HUDEP-2 (cell line): ENCODE measurements at regions not wholly inside any gene's neighbourhood (a gene's known extent, or its start where the extent isn't known, plus 50 kb on each side); places are given as distances from the start of the nearest gene placed in this dataset.

Source experiments
- DNase-seq, 76 experiments: peaks; one replicate each; lab custom pipeline; 2025; ENCODE audit not compliant: unreplicated experiment in 76 of 76; lab: John Stamatoyannopoulos, UW

DNA sequence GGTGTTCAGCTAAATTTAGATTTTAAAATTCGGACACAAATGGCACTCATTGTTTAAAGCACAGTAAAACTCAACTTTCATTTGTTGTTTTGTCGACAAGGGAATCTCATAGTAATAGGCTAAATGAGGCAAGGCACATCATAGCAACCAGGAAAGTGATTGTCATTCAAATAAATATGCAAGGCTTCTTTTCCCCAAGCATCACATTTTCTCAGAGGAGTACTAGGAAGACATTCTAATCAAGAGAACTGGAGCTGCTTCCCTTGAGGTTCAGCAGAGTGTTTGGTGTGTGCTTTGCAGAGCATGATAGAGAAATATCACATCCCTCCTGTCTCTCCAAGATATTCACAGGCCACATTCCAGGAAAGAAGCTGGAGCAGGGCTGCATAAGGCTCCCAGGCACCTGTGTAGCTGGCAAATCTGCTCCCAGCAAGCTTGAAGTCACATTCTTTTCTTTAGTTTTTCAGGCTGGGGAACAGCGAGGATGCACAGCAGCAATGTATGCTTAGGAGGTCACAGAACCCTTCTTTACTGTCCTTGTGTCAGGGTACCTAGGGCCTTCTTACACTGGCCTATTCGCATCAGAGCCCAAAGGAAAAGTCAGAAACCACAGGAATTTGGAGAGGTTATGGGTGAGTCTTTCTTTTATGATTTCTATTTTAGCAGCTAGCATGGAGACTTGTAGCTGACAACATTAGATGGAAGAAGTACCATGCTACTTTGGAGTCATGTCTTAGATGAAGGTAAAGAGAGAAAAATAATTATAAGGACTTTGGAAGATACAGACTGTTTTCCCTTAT, 95.9 kb upstream of the HDAC9 start:
- no peak for DNase-seq

GRCh38 chr7:18400275-18400674, 95.3 kb upstream of the HDAC9 start:
- DNase-seq: no peak

DNA sequence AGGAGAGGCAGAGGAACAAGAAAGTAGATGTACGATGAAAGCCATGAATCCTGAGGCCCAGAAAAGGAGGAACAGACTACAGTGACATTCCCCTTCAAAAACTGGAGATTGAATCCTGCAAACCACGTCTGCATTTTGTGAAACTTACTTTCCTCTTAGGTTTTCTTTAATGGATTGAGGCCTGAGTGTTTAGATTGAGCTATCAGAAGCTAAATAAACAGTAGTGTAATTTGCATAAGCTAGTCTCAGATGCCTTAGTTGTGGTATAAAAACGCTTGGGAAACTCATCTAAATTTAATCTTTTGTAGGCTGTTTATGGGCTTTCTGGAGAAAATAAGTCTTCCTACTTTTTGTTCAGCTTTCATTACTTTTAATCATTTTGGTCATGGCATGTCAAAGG, 94.8 kb upstream of the HDAC9 start:
- no peak for DNase-seq

DNA sequence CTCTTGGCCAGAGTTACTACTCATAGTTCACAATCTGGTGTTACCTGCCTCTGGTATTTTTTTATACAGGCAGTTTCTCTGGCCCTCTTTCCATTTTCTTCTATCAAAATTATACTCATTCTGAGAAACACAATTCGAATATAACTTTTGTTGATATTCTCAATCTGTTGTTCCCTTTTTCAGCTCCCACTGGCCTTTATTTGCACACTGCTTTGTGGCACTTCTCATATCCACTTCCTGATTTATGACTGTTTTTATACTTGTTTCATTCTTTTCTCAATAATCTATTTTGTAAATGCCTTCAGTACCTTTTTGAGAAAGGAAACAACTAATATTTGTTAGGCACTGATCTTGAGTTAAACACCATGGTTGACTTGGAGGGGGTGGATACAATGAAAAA, 93.8 kb upstream of the HDAC9 start:
- DNase-seq: no peak

DNA sequence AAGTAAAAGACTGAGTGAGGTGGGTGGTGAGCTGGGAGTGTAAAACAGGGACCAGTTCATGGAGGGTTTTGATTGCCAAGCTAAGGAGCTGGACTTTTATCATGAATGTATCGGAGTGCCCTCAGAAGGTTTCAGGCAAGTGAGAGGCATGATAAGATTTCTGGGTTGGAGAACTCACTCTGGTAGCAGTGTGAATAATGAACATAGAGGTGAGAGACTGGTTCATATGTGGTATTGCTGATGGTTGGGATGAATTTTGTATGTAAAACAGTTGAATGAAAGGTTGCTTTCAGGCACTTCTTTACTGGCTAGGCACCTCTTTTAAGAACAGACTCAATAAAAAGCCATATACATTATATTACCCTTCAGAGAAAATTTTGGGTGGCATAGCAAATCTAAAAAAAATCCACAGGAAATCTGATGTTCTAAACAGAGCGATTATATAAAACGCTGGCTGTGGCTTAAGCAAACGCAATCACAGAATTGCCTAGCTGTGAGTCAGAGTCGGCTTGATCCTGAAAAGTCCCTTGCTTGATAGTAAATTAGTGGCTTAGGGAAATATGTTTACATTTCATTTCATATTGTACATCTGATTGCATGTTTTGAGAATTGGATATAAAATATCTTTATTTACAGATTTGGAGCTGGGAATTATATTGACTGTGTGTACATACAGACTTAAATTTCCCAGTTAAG, 92.9 kb upstream of the HDAC9 start:
- DNase-seq: no peak

GRCh38 chr7:18405726-18406125, 89.8 kb upstream of the HDAC9 start:
- no peak for DNase-seq

DNA sequence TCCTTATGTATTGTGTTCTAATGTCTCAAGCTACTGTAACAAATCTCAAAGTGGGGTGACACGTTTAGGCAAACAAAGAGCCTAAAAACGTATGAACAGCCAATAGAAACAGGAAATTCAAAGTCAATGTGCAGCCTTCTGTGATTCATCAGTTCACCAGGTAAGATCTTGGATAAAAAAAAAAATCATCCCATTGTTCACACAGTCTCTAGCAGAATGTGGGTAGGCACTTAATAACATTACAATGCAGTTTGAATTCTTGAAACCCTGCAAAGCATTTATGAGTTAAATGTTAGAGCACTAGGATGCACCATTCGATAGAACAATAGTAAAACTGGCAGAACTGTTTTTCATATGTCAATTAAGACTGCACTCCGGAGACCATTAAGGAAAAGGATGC, 88.2 kb upstream of the HDAC9 start:
- no peak for DNase-seq

- no peak for DNase-seq
Measured at GRCh38 chr7:18408461-18408860, 87.1 kb upstream of the HDAC9 start.

GRCh38 chr7:18408868-18409267, 86.7 kb upstream of the HDAC9 start:
- no peak for DNase-seq

DNA sequence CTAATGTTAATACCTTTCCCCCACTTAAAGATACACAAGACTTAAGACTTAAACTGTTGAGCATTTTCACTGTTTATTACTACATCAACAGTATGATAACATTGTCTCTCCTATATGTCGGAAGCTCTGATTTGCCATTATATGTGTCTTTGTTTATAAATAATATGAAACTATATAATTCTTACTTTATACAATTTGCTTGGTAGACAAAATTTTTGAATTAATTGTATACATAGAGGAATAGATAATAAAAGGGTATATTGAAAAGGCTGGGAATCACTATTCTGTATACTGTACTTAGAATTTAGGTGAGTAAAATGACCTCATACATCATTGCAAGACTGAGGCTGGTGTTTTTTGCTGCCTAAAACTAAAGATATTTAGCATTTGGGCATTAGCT, 82.1 kb upstream of the HDAC9 start:
- no peak for DNase-seq

GRCh38 chr7:18414885-18415284, 80.7 kb upstream of the HDAC9 start:
- no peak for DNase-seq

GRCh38 chr7:18416988-18417387, 78.6 kb upstream of the HDAC9 start:
- DNase-seq: no peak

GRCh38 chr7:18419456-18419855, 76.1 kb upstream of the HDAC9 start:
- DNase-seq: no peak

DNA sequence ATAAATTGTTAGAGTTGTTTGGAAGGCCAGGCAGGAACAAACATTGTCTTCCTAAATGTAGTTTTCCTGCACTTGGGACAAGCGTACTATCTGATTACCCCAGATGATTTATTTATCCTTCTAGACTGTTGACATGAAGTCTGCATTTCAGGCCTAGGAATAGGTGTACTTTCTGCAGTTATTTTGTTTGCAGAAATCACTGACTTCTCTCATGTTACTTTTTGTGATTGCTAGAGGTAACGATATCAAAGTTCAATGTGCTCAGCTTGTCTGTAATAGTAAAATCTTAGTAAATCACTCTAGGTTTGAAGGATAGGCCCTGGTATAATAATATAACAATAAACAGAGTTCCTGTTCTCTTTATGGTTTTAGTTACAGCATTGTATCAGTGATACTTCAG, 75.4 kb upstream of the HDAC9 start:
- DNase-seq: no peak

DNA sequence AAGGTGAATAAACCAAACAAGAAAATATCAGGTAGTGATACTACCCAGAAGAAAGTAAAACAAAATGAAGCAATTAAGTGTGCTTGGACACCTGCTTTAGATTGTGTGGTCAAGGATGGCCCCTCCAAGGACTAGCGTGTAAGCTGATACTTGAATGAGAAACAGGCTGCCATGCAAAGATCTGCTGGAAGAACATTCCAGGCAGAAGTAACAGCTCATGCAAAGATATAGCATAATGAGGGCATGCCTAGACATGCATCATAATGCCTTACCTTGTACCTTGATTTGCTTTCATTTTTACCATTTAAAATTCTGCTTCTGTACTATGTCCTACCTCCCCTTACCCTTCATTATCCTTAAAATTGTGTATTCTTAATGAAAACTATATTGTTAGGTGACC, 74.8 kb upstream of the HDAC9 start:
- DNase-seq: no peak

- DNase-seq: no peak
Measured at GRCh38 chr7:18421297-18422002, 74.1 kb upstream of the HDAC9 start.

DNA sequence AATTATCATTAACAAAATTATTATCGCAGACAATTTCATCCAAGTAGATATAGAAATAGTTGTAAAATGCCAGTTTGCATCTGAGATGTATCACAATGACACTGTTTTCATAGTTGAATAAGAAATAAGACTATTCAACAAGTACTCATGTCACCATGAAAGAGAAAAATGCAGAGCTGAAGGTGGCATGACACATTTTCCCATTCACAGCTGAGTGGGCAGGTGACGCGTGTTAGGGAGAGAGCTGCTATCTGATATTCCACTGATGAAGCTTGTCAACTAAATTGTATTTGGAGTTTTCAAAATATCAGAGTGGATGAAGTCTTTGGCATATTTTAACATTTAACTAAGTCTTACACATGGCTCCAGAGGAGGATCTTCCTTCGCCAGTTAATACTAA, 70.3 kb upstream of the HDAC9 start:
- no peak for DNase-seq

DNA sequence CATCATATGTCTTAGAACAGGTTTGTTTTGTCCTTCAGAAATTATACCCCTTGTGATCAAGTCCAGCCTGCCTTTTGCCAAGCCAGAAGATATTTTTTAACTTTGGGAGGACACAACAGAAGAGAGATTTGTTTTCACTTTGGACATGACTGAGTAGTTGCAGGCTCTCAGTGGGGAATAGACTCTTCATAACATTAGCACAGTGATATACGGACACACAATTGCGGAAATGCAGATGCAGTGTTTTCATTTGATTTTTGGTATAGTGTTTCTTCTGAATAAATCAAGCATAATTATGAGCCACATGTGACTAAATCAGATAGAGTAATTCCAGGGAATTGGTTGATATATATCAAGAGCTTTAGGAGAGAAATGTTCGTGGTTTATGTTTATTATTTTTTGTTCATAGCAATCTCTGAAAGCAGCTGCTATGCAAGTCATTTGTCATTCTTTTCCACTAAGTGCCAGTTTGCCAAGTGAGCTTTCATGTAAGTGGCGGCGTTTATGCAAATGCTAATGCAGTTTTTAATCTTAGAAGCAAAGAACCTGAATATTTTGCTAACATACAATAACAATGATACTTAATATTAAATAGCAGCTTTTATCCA, 69.6 kb upstream of the HDAC9 start:
- DNase-seq: no peak

GRCh38 chr7:18426564-18427226, 68.9 kb upstream of the HDAC9 start:
- DNase-seq: no peak

DNA sequence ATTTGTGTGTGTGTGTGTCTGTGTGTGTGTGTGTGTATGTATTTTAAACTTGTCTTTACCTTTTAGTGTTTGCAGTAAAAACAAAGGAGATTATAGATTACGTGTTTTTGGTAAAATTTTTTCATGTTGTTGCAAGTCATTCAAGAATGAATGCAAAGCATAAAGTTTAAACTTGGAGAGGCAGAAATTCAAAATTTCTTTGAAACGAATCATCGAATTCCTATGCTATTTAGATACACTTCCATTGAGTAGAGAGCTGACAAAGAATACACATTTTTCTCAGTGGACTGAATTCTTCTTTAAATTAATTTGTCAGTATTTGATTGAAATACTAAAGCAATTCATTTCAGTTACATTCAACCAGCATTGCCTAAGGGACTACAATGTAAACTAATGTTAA, 66.0 kb upstream of the HDAC9 start:
- no peak for DNase-seq

DNA sequence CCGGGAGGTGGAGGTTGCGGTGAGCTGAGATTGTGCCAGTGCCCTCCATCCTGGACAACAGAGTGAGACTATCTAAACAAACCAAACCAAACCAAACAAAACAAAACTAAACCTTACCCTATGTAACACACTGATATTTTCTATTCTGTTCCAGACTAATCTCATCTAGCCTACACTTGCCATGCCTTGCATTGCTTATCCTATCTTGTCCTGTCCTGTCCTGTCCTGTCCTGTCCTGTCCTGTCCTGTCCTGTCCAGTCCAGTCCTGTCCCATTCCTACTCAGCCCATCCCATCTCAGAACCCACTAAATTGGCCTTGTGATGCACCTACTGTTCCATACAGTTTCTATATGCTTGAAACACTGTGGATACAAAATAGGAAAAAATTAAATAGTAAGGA, 64.7 kb upstream of the HDAC9 start:
- no peak for DNase-seq
